GM19240 (cell line): ENCODE measurements at regions not wholly inside any gene's neighbourhood (a gene's known extent, or its start where the extent isn't known, plus 50 kb on each side); places are given as distances from the start of the nearest gene placed in this dataset.
"Not testable (repeated sequence)": the region's sequence is repeated elsewhere in the genome, so short reads cannot be mapped to it uniquely, and the experiment has no call there.

ENCODE experiments used
- DNase-seq: peaks from one replicate; pipeline ENCODE4 v3.0.0; 2011; ENCODE audit warnings: low spot score; ENCODE audit not compliant: insufficient read length

GRCh38 chr16:59892376-59892775, 1158.3 kb upstream of the GOT2 start:
- DNase-seq: no peak

- no peak for DNase-seq
Observed at GRCh38 chr16:59887856-59888255, 1153.7 kb upstream of the GOT2 start.

GRCh38 chr16:59886021-59886420, 1151.9 kb upstream of the GOT2 start:
- no peak for DNase-seq

GRCh38 chr16:59881376-59881775, 1147.3 kb upstream of the GOT2 start:
- no peak for DNase-seq

GRCh38 chr16:59880611-59881010, 1146.5 kb upstream of the GOT2 start:
- no peak for DNase-seq

- DNase-seq: no peak
Observed at GRCh38 chr16:59878999-59879398, 1144.9 kb upstream of the GOT2 start.

- no peak for DNase-seq
Observed at GRCh38 chr16:59878479-59878878, 1144.4 kb upstream of the GOT2 start.

GRCh38 chr16:59864981-59865666, 1131.0 kb upstream of the GOT2 start:
- no peak for DNase-seq

- DNase-seq: no peak
Observed at GRCh38 chr16:59859676-59860402, 1125.7 kb upstream of the GOT2 start.

GRCh38 chr16:59854846-59855439, 1120.8 kb upstream of the GOT2 start:
- no peak for DNase-seq

GRCh38 chr16:59849716-59850115, 1115.6 kb upstream of the GOT2 start:
- no peak for DNase-seq

GRCh38 chr16:59848296-59848695, 1114.2 kb upstream of the GOT2 start:
- DNase-seq: no peak

- no peak for DNase-seq
Observed at GRCh38 chr16:59840169-59840568, 1106.1 kb upstream of the GOT2 start.

- no peak for DNase-seq
Observed at GRCh38 chr16:59826767-59827166, 1092.7 kb upstream of the GOT2 start.

GRCh38 chr16:59809488-59809887, 1075.4 kb upstream of the GOT2 start:
- not testable (repeated sequence) for DNase-seq

GRCh38 chr16:59783191-59783590, 1049.1 kb upstream of the GOT2 start:
- no peak for DNase-seq

- no peak for DNase-seq
Observed at GRCh38 chr16:59773330-59773729, 1039.2 kb upstream of the GOT2 start.

GRCh38 chr16:59759296-59759695, 1025.2 kb upstream of the GOT2 start:
- no peak for DNase-seq

GRCh38 chr16:59758848-59759247, 1024.7 kb upstream of the GOT2 start:
- DNase-seq: no peak

- no peak for DNase-seq
Observed at GRCh38 chr16:59754854-59755253, 1020.7 kb upstream of the GOT2 start.

- no peak for DNase-seq
Observed at GRCh38 chr16:59749662-59750336, 1015.7 kb upstream of the GOT2 start.

GRCh38 chr16:59748531-59748930, 1014.4 kb upstream of the GOT2 start:
- DNase-seq: no peak
